HepG2 (cell line): ENCODE measurements at regions not wholly inside any gene's neighbourhood (a gene's known extent, or its start where the extent isn't known, plus 50 kb on each side); places are given as distances from the start of the nearest gene placed in this dataset.

Source experiments
- MED13 ChIP-seq: sonication (generic); formaldehyde crosslinking; IDR thresholded peaks from 2 replicates; pipeline ENCODE4 v1.5.0; 2020; ENCODE audit warnings: missing genetic modification reagents
- TF ChIP-seq, protein P1 (sequence below): sonication (generic); formaldehyde crosslinking; IDR thresholded peaks from 2 replicates; pipeline ENCODE4 v1.5.0; 2020; ENCODE audit warnings: mild to moderate bottlenecking, missing genetic modification reagents, moderate library complexity

DNA sequence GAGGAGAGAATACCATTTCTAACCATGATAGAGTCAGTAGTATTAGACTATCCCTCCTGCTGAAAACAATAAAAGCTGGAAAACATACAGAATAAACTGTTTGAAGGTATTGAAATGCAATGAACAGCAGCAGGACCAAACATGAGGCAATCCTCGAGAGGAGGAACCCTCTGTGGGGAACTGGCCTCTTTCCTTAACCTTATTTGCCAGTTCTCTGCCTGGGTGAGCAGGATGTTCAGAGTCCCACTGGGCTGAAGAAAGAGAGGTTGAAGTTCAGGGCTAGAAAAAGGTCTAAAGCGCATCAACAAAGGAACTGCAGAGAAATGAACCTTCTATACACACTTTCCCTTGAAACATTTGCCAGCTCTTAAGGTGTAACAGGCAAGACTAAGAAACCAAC lies 79.8 kb upstream of the FHL2 start:
- TF ChIP-seq MED13: no peak
- TF ChIP-seq, protein P1, sequence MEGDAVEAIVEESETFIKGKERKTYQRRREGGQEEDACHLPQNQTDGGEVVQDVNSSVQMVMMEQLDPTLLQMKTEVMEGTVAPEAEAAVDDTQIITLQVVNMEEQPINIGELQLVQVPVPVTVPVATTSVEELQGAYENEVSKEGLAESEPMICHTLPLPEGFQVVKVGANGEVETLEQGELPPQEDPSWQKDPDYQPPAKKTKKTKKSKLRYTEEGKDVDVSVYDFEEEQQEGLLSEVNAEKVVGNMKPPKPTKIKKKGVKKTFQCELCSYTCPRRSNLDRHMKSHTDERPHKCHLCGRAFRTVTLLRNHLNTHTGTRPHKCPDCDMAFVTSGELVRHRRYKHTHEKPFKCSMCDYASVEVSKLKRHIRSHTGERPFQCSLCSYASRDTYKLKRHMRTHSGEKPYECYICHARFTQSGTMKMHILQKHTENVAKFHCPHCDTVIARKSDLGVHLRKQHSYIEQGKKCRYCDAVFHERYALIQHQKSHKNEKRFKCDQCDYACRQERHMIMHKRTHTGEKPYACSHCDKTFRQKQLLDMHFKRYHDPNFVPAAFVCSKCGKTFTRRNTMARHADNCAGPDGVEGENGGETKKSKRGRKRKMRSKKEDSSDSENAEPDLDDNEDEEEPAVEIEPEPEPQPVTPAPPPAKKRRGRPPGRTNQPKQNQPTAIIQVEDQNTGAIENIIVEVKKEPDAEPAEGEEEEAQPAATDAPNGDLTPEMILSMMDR (CRISPR knock-in tag): no peak
